K562 (cell line): ENCODE measurements at regions not wholly inside any gene's neighbourhood (a gene's known extent, or its start where the extent isn't known, plus 50 kb on each side); places are given as distances from the start of the nearest gene placed in this dataset.
A peak's percentile ranks its signal among the peaks of the same experiment; 100 is the strongest.

Source experiments
- CGGBP1 ChIP-seq: fragments of 250-450 bp; sonication (Bioruptor Pico); IDR thresholded peaks from 2 replicates; pipeline ENCODE4 v1.9.0; 2021; ENCODE audit warnings: mild to moderate bottlenecking
- CTCFL ChIP-seq: IDR thresholded peaks from 2 replicates; pipeline ENCODE4 v1.6.1; 2011; ENCODE audit warnings: borderline replicate concordance, low read depth, mild to moderate bottlenecking, moderate library complexity, low read length; ENCODE audit not compliant: insufficient read depth, poor library complexity, severe bottlenecking
- HMGXB4 ChIP-seq: sonication (generic); formaldehyde crosslinking; IDR thresholded peaks from 2 replicates; pipeline ENCODE4 v1.8.1; 2023; ENCODE audit warnings: mild to moderate bottlenecking, missing genetic modification reagents
- MEF2A ChIP-seq: IDR thresholded peaks from 2 replicates; pipeline ENCODE4 v1.6.1; 2011; ENCODE audit warnings: low read depth, mild to moderate bottlenecking, low read length, moderate library complexity; ENCODE audit not compliant: control insufficient read depth
- POLR3A ChIP-seq: IDR thresholded peaks from 2 replicates; pipeline ENCODE4 v1.6.1; 2011; ENCODE audit warnings: borderline replicate concordance, mild to moderate bottlenecking, moderate library complexity; ENCODE audit not compliant: insufficient read length, insufficient read depth; ENCODE audit errors: extremely low read depth
- SMARCC2 ChIP-seq: fragments of 450-650 bp; IDR thresholded peaks from 2 replicates; pipeline ENCODE4 v1.6.1; 2017; ENCODE audit warnings: antibody characterized with exemption, moderate library complexity, mild to moderate bottlenecking, low read depth
- WHSC1 ChIP-seq: IDR thresholded peaks from one replicate; pipeline ENCODE4 v1.6.1; 2012; ENCODE audit warnings: low read length, control low read depth, inconsistent platforms
- ZEB2 ChIP-seq: fragments of 450-650 bp; IDR thresholded peaks from 2 replicates; pipeline ENCODE4 v1.6.1; 2016
- ZKSCAN8 ChIP-seq: fragments of 200-800 bp; sonication (Bioruptor generic); IDR thresholded peaks from 2 replicates; pipeline ENCODE4 v1.6.1; 2016; ENCODE audit warnings: missing genetic modification characterization, missing compliant biosample characterization
- ZNF124 ChIP-seq: sonication (generic); formaldehyde crosslinking; IDR thresholded peaks from 2 replicates; pipeline ENCODE4 v1.8.1; 2022; ENCODE audit warnings: missing genetic modification reagents
- ZNF318 ChIP-seq, 2 experiments: fragments of 450-650 bp; IDR thresholded peaks; 2 replicates each; pipeline ENCODE4 v1.6.1; 2016; ENCODE audit warnings: mild to moderate bottlenecking in 2 of 2, borderline replicate concordance in 1 of 2, low read depth in 1 of 2, moderate library complexity in 1 of 2
- ZNF324 ChIP-seq: fragments of 250-450 bp; sonication (Bioruptor Pico); IDR thresholded peaks from 2 replicates; pipeline ENCODE4 v1.4.0; 2020; ENCODE audit warnings: mild to moderate bottlenecking
- ZNF586 ChIP-seq: fragments of 450-650 bp; formaldehyde crosslinking; conservative IDR thresholded peaks from 2 replicates; pipeline ENCODE4 v1.4.0; 2020; ENCODE audit warnings: mild to moderate bottlenecking, moderate library complexity
- ZSCAN29 ChIP-seq: fragments of 450-650 bp; IDR thresholded peaks from 2 replicates; pipeline ENCODE4 v1.6.1; 2017

GRCh38 chr6:27157459-27158315, 89.8 kb upstream of the PRSS16 start (continued):
- peak; percentile 34 for TF ChIP-seq CTCFL
- peak; percentile 83 for TF ChIP-seq ZEB2
- no peak for TF ChIP-seq ZNF318 (IDR thresholded peaks at IDR 0.05; ENCODE audit: borderline replicate concordance in 1 of 2, low read depth in 1 of 2)
- no peak for TF ChIP-seq ZNF586 (CRISPR knock-in tag)
- TF ChIP-seq ZSCAN29: no peak
- no peak for TF ChIP-seq WHSC1
- TF ChIP-seq MEF2A: no peak
- TF ChIP-seq HMGXB4 (CRISPR knock-in tag): peak; percentile 95; the same call in 1 of the 2 replicates
- TF ChIP-seq CGGBP1: no peak
- no peak for TF ChIP-seq ZKSCAN8
- peak; percentile 61; the same call in 1 of the 2 replicates for TF ChIP-seq SMARCC2
- TF ChIP-seq POLR3A: peak; percentile 89
- no peak for TF ChIP-seq ZNF324 (CRISPR knock-in tag)
- no peak for TF ChIP-seq ZNF124
